Activated T-helper 1 cell treated with Interleukin-2 at 50 U/mL for 16 hours (primary cell): ENCODE measurements at regions not wholly inside any gene's neighbourhood (a gene's known extent, or its start where the extent isn't known, plus 50 kb on each side); places are given as distances from the start of the nearest gene placed in this dataset.

Experiments used
- DNase-seq: peaks from one replicate; pipeline ENCODE4 v3.0.0-alpha.2; 2020; ENCODE audit warnings: low read depth

DNA sequence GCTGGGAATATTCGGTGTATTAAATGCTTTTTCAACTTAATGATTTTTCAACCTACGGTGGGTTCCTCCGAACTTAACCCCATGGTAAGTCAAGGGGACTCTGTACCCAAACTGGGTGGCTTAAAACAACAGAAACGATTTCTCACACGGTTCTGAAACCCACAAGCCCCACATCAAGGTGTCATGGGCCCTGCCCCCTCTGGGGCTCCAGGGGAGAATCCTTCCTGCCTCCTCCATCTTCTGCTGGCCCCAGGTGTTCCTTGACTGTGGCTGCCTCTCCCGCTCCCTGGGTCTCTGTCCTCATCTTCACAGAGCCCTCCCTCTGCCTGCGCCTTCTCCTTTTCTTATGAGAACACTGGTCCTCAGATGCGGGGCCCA lies 301.3 kb upstream of the SALL3 start:
- no peak for DNase-seq

DNA sequence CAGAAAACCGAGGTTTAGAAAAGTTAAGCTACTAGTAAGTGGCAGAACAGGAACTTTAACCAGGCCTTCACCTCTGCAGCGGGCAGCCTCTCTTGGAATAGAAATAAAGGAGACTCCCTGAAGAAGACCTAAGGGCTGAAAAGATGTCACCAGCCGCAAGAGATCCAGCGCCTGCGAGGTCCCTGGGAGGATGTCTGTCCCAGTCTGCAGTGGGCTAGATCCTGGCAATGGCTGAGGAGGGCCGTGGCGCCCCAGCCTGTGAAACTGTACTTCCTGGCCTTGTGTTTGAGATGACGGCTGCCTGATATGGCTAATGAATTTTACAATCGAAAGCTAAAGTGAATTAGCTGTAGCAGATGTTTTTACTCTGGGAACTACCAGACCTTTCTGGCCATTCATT lies 300.6 kb upstream of the SALL3 start:
- DNase-seq, result no peak

DNA sequence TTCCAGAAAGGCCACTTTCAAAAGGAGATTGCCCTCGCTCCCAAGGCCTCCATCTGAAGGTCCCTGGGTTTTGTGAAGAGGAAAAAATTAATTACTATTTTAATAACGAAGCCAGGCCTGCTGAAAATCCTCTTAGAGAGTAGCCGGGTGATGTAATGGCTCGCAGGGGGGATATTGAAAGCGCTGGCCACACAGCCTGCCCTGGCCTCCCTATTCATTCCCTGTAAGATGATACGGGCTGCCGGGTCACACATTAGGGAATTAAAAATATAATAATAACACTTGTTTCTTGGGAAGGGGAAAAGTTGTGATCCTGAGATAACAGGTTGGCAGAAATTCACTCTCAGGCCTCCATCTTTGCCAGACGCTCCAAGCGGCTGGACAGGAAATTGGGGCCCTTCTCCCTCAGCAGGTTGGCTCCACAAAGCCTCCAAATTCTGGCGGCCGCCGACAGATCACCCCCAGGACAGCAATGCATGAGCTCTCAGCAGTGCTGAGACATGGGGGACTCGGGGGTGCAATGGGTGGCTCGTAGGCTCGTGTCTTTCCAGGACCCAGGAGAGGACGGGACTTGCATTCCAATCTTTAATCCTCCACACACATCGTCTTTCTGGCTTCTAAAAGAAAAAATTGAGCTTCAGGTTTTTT lies 299.9 kb upstream of the SALL3 start:
- DNase-seq, result no peak

DNA sequence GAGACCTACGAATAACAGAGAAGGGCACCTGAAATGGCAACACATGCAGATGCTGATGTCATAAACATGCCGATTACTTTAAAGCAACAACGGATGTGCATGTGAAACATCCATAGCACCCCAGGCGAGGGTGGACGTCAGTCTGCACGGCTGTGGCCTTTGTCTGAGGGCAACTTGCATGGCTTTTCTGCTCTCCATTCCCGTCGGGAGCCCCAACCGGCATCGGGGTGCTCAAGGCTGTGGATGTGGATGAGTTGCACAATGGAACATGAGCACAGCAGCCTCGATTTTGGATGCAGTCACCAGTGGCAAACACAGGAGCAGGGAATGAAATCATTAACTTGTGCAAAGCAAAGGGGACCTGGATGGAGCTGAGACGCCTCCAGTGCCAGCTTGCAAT lies 298.2 kb upstream of the SALL3 start:
- DNase-seq, result no peak

DNA sequence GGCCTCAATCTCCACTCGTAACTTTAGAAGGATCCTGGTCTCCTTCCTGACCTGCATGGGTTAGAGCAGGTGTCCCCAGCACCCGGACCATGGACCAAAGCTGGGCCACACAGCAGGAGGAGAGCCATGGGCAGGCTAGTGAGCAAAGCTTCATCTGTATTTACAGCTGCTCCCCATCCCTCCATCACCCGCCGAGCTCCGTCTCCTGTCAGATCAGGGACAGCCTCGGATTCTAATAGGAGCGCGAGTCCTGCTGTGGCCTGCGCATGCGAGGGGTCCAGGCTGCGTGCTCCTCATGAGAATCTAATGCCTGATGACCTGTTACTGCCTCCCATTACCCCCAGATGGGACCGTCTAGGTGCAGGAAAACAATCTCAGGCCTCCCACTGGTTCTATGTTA lies 297.7 kb upstream of the SALL3 start:
- no peak for DNase-seq

DNA sequence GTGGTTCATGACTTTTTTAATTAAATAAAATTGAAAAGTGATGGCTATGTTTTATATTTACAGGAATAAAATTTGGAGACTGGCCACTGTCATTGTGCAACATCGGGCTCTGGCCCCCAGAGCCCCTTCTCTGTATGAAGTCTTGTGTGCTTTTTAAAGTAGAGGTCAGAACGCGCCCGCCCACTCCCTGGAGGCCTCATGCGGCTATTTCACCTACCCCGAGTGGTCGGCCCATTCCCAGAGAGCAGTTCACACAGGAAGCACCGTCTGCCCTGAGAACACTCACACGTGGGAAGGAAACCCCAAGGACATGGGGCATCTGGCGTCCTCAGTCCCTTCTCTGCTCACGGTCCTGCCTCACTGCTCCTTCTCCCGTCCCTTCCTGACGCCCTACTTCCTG lies 296.9 kb upstream of the SALL3 start:
- no peak for DNase-seq

- DNase-seq, result no peak
Measured at GRCh38 chr18:78683191-78684010, 296.2 kb upstream of the SALL3 start.

DNA sequence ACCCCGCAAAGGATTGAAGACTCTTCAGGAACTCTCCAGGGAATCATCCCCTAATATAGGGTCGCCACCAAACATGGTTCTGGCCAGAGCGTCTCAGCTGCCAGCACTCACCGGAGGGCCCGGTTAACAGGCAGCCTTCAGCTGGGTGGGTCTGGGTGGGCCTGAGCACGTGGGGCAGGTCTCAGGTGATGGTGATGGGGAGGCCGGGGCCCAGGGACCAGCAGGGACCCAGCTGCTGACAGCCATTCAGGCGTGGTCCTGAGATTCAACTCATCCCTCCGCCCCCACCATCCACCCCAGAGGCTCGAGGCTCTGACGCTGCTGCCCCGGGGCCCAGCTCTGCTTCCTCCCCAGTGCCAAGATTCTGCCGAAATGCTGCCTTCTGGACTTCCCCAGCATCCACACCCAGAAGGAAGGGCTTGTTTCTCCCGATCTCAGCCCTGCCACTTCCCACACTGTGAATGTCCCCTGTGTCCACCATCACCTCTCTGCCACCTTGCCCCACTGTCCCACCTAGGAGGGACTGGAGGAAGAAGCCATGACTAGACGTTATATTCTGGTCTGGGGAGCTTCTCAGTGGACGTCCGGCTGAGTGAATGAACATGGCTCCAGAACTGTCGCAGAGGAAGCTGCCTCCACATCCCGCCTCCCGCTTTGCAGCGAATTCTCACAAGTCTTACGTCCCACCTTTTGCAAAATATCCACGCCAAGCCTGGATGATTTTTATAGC lies 294.2 kb upstream of the SALL3 start:
- no peak for DNase-seq

DNA sequence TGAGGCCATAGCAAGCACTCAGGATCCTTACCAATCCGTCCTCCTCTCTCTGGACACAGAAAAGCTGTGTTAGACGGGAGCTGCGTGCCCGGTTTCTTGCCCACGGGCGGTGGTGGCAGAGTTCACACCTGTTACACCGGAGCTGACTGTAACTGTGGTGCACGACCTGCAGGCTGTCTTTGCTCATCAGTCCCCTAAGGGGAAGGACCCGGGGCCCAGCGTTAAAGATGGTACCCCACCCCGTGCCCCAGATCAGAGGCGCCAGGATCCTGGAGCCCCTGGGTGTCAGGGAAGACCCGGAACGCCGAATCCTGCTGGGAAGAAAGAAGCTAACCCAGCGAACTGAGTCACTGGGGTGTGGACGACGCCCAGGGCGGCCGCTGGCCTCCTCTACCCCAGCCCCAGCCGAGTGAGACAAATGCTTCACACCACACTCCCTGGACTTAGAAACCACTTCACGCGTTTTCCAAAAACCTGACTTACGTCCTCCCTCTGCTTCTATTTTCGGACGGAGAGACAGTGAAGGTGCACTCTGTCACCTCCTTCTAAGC lies 293.6 kb upstream of the SALL3 start:
- DNase-seq, result no peak

DNA sequence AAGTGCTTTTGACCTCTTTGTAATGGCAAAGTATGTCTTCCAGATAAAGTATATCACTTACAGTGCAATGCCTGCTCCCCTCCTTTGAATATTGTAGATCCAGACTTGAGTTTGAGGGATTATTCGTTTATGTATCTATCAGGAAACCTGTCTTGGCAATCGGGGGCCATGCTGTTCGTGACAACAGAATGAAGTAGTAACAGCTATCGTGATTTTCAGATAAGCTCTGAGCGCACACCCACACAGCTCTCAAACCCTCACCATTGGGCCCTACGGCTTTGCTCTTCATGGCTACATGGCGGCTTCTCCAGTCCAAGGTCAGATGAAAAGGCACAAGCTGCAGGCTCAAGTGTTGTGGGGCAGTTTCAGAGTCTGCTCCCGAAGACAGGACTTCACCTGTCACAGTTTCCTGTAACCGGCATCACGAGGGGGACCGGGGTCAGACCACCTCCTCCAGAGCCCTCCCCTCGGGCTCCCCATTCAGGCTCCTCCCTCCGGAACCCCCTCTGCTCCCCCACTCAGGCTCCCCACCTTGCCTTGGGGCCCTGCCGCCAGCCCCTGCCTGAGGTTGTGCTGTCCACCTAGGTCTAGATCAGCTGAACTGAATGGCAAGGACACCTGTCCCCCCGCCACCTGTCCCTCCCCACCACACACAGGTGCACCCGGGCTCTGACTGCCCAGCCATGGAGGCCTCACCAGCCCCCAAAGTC lies 292.5 kb upstream of the SALL3 start:
- no peak for DNase-seq

GRCh38 chr18:78687736-78688135 lies 291.9 kb upstream of the SALL3 start:
- DNase-seq, result no peak

GRCh38 chr18:78688249-78688648 lies 291.4 kb upstream of the SALL3 start:
- DNase-seq, result no peak

GRCh38 chr18:78688916-78689315 lies 290.7 kb upstream of the SALL3 start:
- DNase-seq, result no peak

DNA sequence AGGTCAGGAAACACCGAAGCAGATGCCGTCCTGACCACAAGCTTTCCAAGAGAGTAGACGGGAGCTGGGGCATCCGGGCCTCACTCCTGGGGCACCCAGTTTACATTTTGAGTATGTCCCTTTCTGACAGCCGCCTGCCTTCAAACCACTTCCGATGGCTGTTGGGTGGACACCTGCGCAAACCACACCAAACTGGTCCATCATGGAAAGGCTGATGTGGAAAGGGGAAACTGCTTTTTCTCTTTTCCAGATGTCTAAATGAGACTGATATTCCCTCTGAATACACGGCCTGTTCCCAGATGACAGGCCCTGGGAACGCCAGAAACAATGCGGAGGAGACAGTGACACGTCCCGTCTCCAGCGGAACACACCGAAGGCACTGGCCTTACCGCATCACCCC lies 290.0 kb upstream of the SALL3 start:
- no peak for DNase-seq

DNA sequence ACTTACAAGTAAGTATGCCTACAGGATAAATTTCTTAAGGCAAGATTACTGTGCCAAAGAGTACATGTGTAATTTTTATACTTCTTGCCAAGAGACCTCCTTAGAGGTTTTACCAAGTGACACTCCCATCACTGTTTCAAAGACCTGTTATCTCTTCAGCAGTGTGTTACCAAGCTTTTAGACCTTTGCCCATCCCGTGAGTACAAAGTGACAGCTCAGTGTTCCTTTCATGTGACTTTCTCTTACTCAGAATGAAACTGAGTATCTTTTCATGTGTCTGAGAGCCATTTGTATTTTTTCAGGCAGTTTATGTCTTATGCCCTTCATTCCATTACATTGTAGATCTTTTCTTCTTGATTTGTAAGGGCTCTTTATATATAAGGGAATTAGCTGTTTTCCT lies 287.5 kb upstream of the SALL3 start:
- no peak for DNase-seq

DNA sequence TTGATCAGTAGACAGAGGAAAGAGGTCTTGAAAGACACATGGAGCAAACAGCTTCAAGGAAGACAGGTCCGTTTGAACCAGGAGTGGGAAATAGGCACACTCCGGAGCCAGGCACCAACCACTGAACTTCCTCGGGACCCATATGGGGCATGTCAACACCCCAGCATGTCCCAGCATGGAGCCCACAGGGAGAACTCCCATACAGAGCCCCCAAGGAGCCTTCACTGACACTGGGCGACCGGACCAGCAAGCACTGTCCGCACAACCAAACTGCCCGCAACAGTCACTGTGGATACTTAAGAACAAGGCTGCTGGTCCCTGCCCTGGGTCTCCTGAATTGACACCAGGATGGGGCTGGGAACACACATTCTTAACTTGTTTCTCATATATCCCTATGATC lies 286.2 kb upstream of the SALL3 start:
- DNase-seq, result no peak

GRCh38 chr18:78696698-78697435 lies 282.8 kb upstream of the SALL3 start:
- no peak for DNase-seq

- no peak for DNase-seq
Measured at GRCh38 chr18:78697446-78697845, 282.2 kb upstream of the SALL3 start.

DNA sequence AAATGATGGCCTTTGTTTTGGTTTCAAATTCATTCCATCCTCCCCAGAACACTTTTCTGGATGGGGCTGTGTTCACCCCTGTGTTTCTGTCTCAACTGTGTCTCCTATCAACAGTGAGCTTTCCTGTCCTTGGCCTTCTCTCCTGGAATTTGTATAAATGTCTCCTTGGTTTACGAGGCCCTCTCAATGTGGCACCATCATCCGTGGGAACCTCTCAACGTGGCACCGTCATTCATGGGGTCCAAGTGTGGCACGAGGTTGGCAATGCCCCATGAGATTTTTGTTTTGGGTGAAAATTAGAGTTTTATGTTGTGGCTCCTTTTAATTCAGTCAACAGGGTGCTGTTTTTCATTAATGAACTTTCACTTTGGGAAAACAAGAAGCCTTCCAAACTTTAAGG lies 280.7 kb upstream of the SALL3 start:
- no peak for DNase-seq

- no peak for DNase-seq
Measured at GRCh38 chr18:78699499-78699898, 280.1 kb upstream of the SALL3 start.

- DNase-seq, result no peak
Measured at GRCh38 chr18:78701771-78702396, 277.7 kb upstream of the SALL3 start.
